WTC11 (cell line): ENCODE measurements at regions not wholly inside any gene's neighbourhood (a gene's known extent, or its start where the extent isn't known, plus 50 kb on each side); places are given as distances from the start of the nearest gene placed in this dataset.

Experiments used
- ATAC-seq: fragments of 200-7000 bp; cut with Tn5 transposase; 2 replicates; pipeline ENCODE4 v1.10.0; 2021; ENCODE audit warnings: mild to moderate bottlenecking, moderate library complexity
- CTCF ChIA-PET: fragments of 300-600 bp; sonication (Branson Sonifier 250); formaldehyde crosslinking; loops from one replicate; lab custom pipeline; 2021; ENCODE audit warnings: antibody characterized with exemption; lab: Charles Lee
- POLR2A ChIA-PET: fragments of 350-600 bp; sonication (Branson Sonifier 250); formaldehyde crosslinking; loops from one replicate; lab custom pipeline; 2021; ENCODE audit warnings: antibody characterized with exemption; lab: Charles Lee
- DNase-seq: peaks from one replicate; pipeline ENCODE4 v3.0.0; 2021; ENCODE audit warnings: low spot score
- H3K27ac Mint-ChIP-seq: 2 replicates; pipeline ENCODE4 v1.8.0; 2021; ENCODE audit warnings: mixed read lengths
- H3K27me3 Mint-ChIP-seq: 2 replicates; pipeline ENCODE4 v1.8.0; 2021; ENCODE audit warnings: low read depth, mild to moderate bottlenecking, moderate library complexity, mixed read lengths
- H3K36me3 Mint-ChIP-seq: 2 replicates; pipeline ENCODE4 v1.8.0; 2021; ENCODE audit warnings: mixed read lengths
- H3K4me1 Mint-ChIP-seq: 2 replicates; pipeline ENCODE4 v1.8.0; 2022; ENCODE audit warnings: mixed read lengths
- H3K4me3 Mint-ChIP-seq: 2 replicates; pipeline ENCODE4 v1.8.0; 2021; ENCODE audit warnings: mild to moderate bottlenecking, moderate library complexity, mixed read lengths
- H3K9me3 Mint-ChIP-seq: 2 replicates; pipeline ENCODE4 v1.8.0; 2021; ENCODE audit warnings: mixed read lengths
- ATF6 ChIP-seq: sonication (generic); formaldehyde crosslinking; IDR thresholded peaks from 2 replicates; pipeline ENCODE4 v1.8.1; 2023; ENCODE audit warnings: mild to moderate bottlenecking, missing genetic modification reagents
- CREM ChIP-seq: sonication (generic); formaldehyde crosslinking; IDR thresholded peaks from 2 replicates; pipeline ENCODE4 v1.8.1; 2022; ENCODE audit warnings: mild to moderate bottlenecking, missing genetic modification reagents, moderate library complexity
- ELF4 ChIP-seq: sonication (generic); formaldehyde crosslinking; IDR thresholded peaks from 2 replicates; pipeline ENCODE4 v1.8.1; 2022; ENCODE audit warnings: low read depth, mild to moderate bottlenecking, moderate library complexity, missing genetic modification reagents
- ETV6 ChIP-seq: sonication (generic); formaldehyde crosslinking; IDR thresholded peaks from 2 replicates; pipeline ENCODE4 v1.8.1; 2022; ENCODE audit warnings: mild to moderate bottlenecking, missing genetic modification reagents
- FOXJ3 ChIP-seq: sonication (generic); formaldehyde crosslinking; IDR thresholded peaks from 2 replicates; pipeline ENCODE4 v1.9.0; 2021; ENCODE audit warnings: missing genetic modification reagents, mild to moderate bottlenecking, borderline replicate concordance
- GRHL2 ChIP-seq: fragments of 250-450 bp; sonication (Bioruptor Pico); IDR thresholded peaks from 2 replicates; pipeline ENCODE4 v1.8.0; 2022; ENCODE audit warnings: mild to moderate bottlenecking, moderate library complexity; ENCODE audit not compliant: insufficient replicate concordance, severe bottlenecking
- JAZF1 ChIP-seq: fragments of 250-450 bp; sonication (Bioruptor Pico); IDR thresholded peaks from 2 replicates; pipeline ENCODE4 v1.9.0; 2021; ENCODE audit warnings: moderate library complexity, mild to moderate bottlenecking, inconsistent platforms
- NFYB ChIP-seq: sonication (generic); formaldehyde crosslinking; conservative IDR thresholded peaks from 2 replicates; pipeline ENCODE4 v1.8.0; 2022; ENCODE audit warnings: low read depth, missing genetic modification reagents
- NR2C2 ChIP-seq: sonication (generic); formaldehyde crosslinking; IDR thresholded peaks from 2 replicates; pipeline ENCODE4 v1.8.0; 2022; ENCODE audit warnings: mild to moderate bottlenecking, missing genetic modification reagents
- SMAD4 ChIP-seq: sonication (generic); formaldehyde crosslinking; IDR thresholded peaks from 2 replicates; pipeline ENCODE4 v1.8.0; 2022; ENCODE audit warnings: mild to moderate bottlenecking, missing genetic modification reagents
- TEAD4 ChIP-seq: sonication (generic); formaldehyde crosslinking; IDR thresholded peaks from 2 replicates; pipeline ENCODE4 v1.8.0; 2022; ENCODE audit warnings: mild to moderate bottlenecking, missing genetic modification reagents
- ZMAT4 ChIP-seq: fragments of 250-450 bp; sonication (Bioruptor Pico); IDR thresholded peaks from 2 replicates; pipeline ENCODE4 v1.9.0; 2021; ENCODE audit warnings: mild to moderate bottlenecking
- ZNF138 ChIP-seq: sonication (generic); formaldehyde crosslinking; conservative IDR thresholded peaks from 2 replicates; pipeline ENCODE4 v1.8.1; 2022; ENCODE audit warnings: mild to moderate bottlenecking, moderate library complexity, missing genetic modification reagents
- ZNF532 ChIP-seq: fragments of 250-450 bp; sonication (Bioruptor Pico); IDR thresholded peaks from 2 replicates; pipeline ENCODE4 v1.9.0; 2021; ENCODE audit warnings: mild to moderate bottlenecking, borderline replicate concordance
- ZNF671 ChIP-seq: fragments of 250-450 bp; sonication (Bioruptor Pico); IDR thresholded peaks from 2 replicates; pipeline ENCODE4 v1.8.0; 2021; ENCODE audit warnings: mild to moderate bottlenecking
- TF ChIP-seq, protein P1 (sequence below): sonication (generic); formaldehyde crosslinking; IDR thresholded peaks from 2 replicates; pipeline ENCODE4 v1.8.0; 2023; ENCODE audit warnings: mild to moderate bottlenecking, missing genetic modification reagents
- TF ChIP-seq, protein P2 (sequence below): fragments of 200-600 bp; IDR thresholded peaks from 2 replicates; pipeline ENCODE4 v1.8.0; 2022; ENCODE audit warnings: antibody characterized with exemption
- TF ChIP-seq, protein P3 (sequence below): fragments of 250-450 bp; sonication (Bioruptor Pico); IDR thresholded peaks from 2 replicates; pipeline ENCODE4 v2.1.2; 2022; ENCODE audit warnings: mild to moderate bottlenecking, moderate library complexity
- TF ChIP-seq, protein P4 (sequence below): sonication (generic); formaldehyde crosslinking; IDR thresholded peaks from 2 replicates; pipeline ENCODE4 v1.8.1; 2022; ENCODE audit warnings: low read depth, missing genetic modification reagents, borderline replicate concordance

- Mint-ChIP-seq H3K4me1 (no peaks in the 10 kb centered on the region), H3K4me3 (no peak overlapping the region), H3K27me3 (no peaks in the 10 kb centered on the region), H3K36me3 (no peaks in the 10 kb centered on the region), H3K27ac (no peak overlapping the region), H3K9me3 (no peaks in the 10 kb centered on the region)
- no peak for DNase-seq
- no peak for ATAC-seq
- ChIA-PET POLR2A (no interaction called here), CTCF (no interaction called here)
- TF ChIP-seq CREM (CRISPR knock-in tag) (no peak), ZMAT4 (CRISPR knock-in tag) (no peak), ATF6 (CRISPR knock-in tag) (no peak), JAZF1 (CRISPR knock-in tag) (no peak), NR2C2 (CRISPR knock-in tag) (no peak), ELF4 (no peak), ZNF532 (CRISPR knock-in tag) (no peak), ETV6 (CRISPR knock-in tag) (no peak), NFYB (CRISPR knock-in tag) (no peak), GRHL2 (no peak), ZNF671 (no peak), ZNF138 (CRISPR knock-in tag) (no peak), SMAD4 (CRISPR knock-in tag) (no peak), FOXJ3 (CRISPR knock-in tag) (no peak), TEAD4 (no peak)
- TF ChIP-seq, protein P1, sequence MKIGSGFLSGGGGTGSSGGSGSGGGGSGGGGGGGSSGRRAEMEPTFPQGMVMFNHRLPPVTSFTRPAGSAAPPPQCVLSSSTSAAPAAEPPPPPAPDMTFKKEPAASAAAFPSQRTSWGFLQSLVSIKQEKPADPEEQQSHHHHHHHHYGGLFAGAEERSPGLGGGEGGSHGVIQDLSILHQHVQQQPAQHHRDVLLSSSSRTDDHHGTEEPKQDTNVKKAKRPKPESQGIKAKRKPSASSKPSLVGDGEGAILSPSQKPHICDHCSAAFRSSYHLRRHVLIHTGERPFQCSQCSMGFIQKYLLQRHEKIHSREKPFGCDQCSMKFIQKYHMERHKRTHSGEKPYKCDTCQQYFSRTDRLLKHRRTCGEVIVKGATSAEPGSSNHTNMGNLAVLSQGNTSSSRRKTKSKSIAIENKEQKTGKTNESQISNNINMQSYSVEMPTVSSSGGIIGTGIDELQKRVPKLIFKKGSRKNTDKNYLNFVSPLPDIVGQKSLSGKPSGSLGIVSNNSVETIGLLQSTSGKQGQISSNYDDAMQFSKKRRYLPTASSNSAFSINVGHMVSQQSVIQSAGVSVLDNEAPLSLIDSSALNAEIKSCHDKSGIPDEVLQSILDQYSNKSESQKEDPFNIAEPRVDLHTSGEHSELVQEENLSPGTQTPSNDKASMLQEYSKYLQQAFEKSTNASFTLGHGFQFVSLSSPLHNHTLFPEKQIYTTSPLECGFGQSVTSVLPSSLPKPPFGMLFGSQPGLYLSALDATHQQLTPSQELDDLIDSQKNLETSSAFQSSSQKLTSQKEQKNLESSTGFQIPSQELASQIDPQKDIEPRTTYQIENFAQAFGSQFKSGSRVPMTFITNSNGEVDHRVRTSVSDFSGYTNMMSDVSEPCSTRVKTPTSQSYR (CRISPR knock-in tag) = no peak
- TF ChIP-seq, protein P2, sequence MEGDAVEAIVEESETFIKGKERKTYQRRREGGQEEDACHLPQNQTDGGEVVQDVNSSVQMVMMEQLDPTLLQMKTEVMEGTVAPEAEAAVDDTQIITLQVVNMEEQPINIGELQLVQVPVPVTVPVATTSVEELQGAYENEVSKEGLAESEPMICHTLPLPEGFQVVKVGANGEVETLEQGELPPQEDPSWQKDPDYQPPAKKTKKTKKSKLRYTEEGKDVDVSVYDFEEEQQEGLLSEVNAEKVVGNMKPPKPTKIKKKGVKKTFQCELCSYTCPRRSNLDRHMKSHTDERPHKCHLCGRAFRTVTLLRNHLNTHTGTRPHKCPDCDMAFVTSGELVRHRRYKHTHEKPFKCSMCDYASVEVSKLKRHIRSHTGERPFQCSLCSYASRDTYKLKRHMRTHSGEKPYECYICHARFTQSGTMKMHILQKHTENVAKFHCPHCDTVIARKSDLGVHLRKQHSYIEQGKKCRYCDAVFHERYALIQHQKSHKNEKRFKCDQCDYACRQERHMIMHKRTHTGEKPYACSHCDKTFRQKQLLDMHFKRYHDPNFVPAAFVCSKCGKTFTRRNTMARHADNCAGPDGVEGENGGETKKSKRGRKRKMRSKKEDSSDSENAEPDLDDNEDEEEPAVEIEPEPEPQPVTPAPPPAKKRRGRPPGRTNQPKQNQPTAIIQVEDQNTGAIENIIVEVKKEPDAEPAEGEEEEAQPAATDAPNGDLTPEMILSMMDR = no peak
- TF ChIP-seq, protein P3, sequence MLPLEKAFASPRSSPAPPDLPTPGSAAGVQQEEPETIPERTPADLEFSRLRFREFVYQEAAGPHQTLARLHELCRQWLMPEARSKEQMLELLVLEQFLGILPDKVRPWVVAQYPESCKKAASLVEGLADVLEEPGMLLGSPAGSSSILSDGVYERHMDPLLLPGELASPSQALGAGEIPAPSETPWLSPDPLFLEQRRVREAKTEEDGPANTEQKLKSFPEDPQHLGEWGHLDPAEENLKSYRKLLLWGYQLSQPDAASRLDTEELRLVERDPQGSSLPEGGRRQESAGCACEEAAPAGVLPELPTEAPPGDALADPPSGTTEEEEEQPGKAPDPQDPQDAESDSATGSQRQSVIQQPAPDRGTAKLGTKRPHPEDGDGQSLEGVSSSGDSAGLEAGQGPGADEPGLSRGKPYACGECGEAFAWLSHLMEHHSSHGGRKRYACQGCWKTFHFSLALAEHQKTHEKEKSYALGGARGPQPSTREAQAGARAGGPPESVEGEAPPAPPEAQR (CRISPR knock-in tag) = no peak
- TF ChIP-seq, protein P4, sequence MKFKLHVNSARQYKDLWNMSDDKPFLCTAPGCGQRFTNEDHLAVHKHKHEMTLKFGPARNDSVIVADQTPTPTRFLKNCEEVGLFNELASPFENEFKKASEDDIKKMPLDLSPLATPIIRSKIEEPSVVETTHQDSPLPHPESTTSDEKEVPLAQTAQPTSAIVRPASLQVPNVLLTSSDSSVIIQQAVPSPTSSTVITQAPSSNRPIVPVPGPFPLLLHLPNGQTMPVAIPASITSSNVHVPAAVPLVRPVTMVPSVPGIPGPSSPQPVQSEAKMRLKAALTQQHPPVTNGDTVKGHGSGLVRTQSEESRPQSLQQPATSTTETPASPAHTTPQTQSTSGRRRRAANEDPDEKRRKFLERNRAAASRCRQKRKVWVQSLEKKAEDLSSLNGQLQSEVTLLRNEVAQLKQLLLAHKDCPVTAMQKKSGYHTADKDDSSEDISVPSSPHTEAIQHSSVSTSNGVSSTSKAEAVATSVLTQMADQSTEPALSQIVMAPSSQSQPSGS (CRISPR knock-in tag) = no peak
Measured at GRCh38 chr5:60369391-60369790, 330.6 kb downstream of the DEPDC1B start.
